ENCODE measurements at regions not wholly inside any gene's neighbourhood (a gene's known extent, or its start where the extent isn't known, plus 50 kb on each side); places are given as distances from the start of the nearest gene placed in this dataset.

- TF ChIP-seq POLR2AphosphoS5 (IDR thresholded peaks at IDR 0.05) = no peak
- TF ChIP-seq EP300 (IDR thresholded peaks at IDR 0.05) = no peak
- TF ChIP-seq, protein P1, sequence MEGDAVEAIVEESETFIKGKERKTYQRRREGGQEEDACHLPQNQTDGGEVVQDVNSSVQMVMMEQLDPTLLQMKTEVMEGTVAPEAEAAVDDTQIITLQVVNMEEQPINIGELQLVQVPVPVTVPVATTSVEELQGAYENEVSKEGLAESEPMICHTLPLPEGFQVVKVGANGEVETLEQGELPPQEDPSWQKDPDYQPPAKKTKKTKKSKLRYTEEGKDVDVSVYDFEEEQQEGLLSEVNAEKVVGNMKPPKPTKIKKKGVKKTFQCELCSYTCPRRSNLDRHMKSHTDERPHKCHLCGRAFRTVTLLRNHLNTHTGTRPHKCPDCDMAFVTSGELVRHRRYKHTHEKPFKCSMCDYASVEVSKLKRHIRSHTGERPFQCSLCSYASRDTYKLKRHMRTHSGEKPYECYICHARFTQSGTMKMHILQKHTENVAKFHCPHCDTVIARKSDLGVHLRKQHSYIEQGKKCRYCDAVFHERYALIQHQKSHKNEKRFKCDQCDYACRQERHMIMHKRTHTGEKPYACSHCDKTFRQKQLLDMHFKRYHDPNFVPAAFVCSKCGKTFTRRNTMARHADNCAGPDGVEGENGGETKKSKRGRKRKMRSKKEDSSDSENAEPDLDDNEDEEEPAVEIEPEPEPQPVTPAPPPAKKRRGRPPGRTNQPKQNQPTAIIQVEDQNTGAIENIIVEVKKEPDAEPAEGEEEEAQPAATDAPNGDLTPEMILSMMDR (IDR thresholded peaks at IDR 0.05) = no peak
These were observed 256.1 kb upstream of the PTBP2 start for GRCh38 chr1:96465441-96465840.

All from sigmoid colon (tissue), 4 donors.